Keratinocyte (primary cell): ENCODE measurements at regions not wholly inside any gene's neighbourhood (a gene's known extent, or its start where the extent isn't known, plus 50 kb on each side); places are given as distances from the start of the nearest gene placed in this dataset.

Experiments used
- DNase-seq: peaks from one replicate; pipeline ENCODE4 v3.0.0-alpha.2; 2011; ENCODE audit warnings: low read depth, missing footprints, low spot score
- FAIRE-seq: peaks from 2 replicates; lab custom pipeline; 2011; peaks lifted over from hg19 to GRCh38; lab: Jason Lieb, UNC
- H2AFZ ChIP-seq: 2 replicates; pipeline ENCODE4 v1.6.0; 2012; ENCODE audit warnings: low read length, control low read depth, inconsistent platforms; ENCODE audit not compliant: control insufficient read depth
- H3K27ac ChIP-seq: 2 replicates; pipeline ENCODE4 v1.5.1; 2011; ENCODE audit warnings: low read length; ENCODE audit not compliant: control insufficient read depth, insufficient read depth
- H3K27me3 ChIP-seq: 3 replicates; pipeline ENCODE4 v1.6.0; 2011; ENCODE audit warnings: low read length; ENCODE audit not compliant: control insufficient read depth, insufficient read depth; ENCODE audit errors: extremely low read depth
- H3K36me3 ChIP-seq, 2 experiments: 2 replicates in 1 of 2; 3 replicates in 1 of 2; pipeline ENCODE4 v1.5.1; 2011; ENCODE audit warnings: low read length in 2 of 2, mild to moderate bottlenecking in 1 of 2; ENCODE audit not compliant: control insufficient read depth in 2 of 2, insufficient read depth in 2 of 2; ENCODE audit errors: extremely low read depth in 1 of 2
- H3K4me1 ChIP-seq: 3 replicates; pipeline ENCODE4 v1.5.1; 2011; ENCODE audit warnings: low read length; ENCODE audit not compliant: control insufficient read depth, insufficient read depth; ENCODE audit errors: extremely low read depth
- H3K4me2 ChIP-seq: 3 replicates; pipeline ENCODE4 v1.6.0; 2011; ENCODE audit warnings: low read depth, low read length; ENCODE audit not compliant: control insufficient read depth, insufficient read depth; ENCODE audit errors: extremely low read depth
- H3K4me3 ChIP-seq, 3 experiments: fragments of 200-600 bp in 1 of 3; sonication (generic) in 1 of 3; 2 replicates in 2 of 3; 3 replicates in 1 of 3; pipeline ENCODE4 v1.5.1; 2011 to 2016; ENCODE audit warnings: low read length in 3 of 3, mild to moderate bottlenecking in 3 of 3, control low read depth in 2 of 3, inconsistent platforms in 1 of 3, low read depth in 1 of 3, mixed read lengths in 1 of 3, mixed run types in 1 of 3, moderate library complexity in 1 of 3; ENCODE audit not compliant: control insufficient read depth in 2 of 3, insufficient read depth in 2 of 3; ENCODE audit errors: extremely low read depth in 1 of 3
- H3K79me2 ChIP-seq: 2 replicates; pipeline ENCODE4 v1.6.0; 2012; ENCODE audit warnings: low read length; ENCODE audit not compliant: control insufficient read depth, insufficient read depth
- H3K9ac ChIP-seq: 3 replicates; pipeline ENCODE4 v1.6.0; 2011; ENCODE audit warnings: low read length; ENCODE audit not compliant: control insufficient read depth, insufficient read depth; ENCODE audit errors: extremely low read depth
- H3K9me1 ChIP-seq: 3 replicates; pipeline ENCODE4 v1.6.0; 2011; ENCODE audit warnings: low read length; ENCODE audit not compliant: control insufficient read depth, insufficient read depth; ENCODE audit errors: extremely low read depth
- H3K9me3 ChIP-seq: 2 replicates; pipeline ENCODE4 v1.5.1; 2012; ENCODE audit warnings: low read depth, low read length; ENCODE audit not compliant: control insufficient read depth
- H4K20me1 ChIP-seq: 3 replicates; pipeline ENCODE4 v1.6.0; 2011; ENCODE audit warnings: low read length; ENCODE audit not compliant: control insufficient read depth, insufficient read depth; ENCODE audit errors: extremely low read depth
- CTCF ChIP-seq, 3 experiments: IDR thresholded peaks in 1 of 3; conservative IDR thresholded peaks in 1 of 3; optimal IDR thresholded peaks in 1 of 3; 2 replicates in 2 of 3; 3 replicates in 1 of 3; pipeline versions ENCODE3 to v1.5.1; 2011; ENCODE audit warnings: low read length in 3 of 3, mild to moderate bottlenecking in 3 of 3, moderate library complexity in 2 of 3, control low read depth in 1 of 3, inconsistent platforms in 1 of 3; ENCODE audit not compliant: insufficient read depth in 2 of 3; ENCODE audit errors: extremely low read depth in 1 of 3
- EZH2 ChIP-seq: IDR thresholded peaks from one replicate; pipeline ENCODE4 v1.6.1; 2012; ENCODE audit warnings: inconsistent platforms, mild to moderate bottlenecking, low read length, moderate library complexity
- dilution Hi-C: fragments of 300-500 bp; cut with MboI; formaldehyde crosslinking; loops from one replicate; pipeline ENCODE4 v1.7.0; 2020; ENCODE audit warnings: low sequenced_read_pairs; ENCODE audit not compliant: extremely low pct_ligation_motif_present

GRCh38 chr3:177471733-177472480, 274.6 kb upstream of the TBL1XR1 start:
- no peak for DNase-seq
- dilution Hi-C loops = no loop called here
- FAIRE-seq = no peak
- peaks cover 9% of the 10 kb centered on the region for H3K4me1 ChIP-seq
- TF ChIP-seq EZH2 (no peak), CTCF (optimal IDR thresholded peaks at IDR 0.05 in 1 of 3, IDR thresholded peaks at IDR 0.05 in 1 of 3, conservative IDR thresholded peaks at IDR 0.05 in 1 of 3; ENCODE audit: extremely low read depth in 1 of 3, insufficient read depth in 2 of 3, low read length in 3 of 3) (no peak)
- no peaks in the 10 kb centered on the region for H3K9me3 ChIP-seq
- no peaks in the 10 kb centered on the region for H3K79me2 ChIP-seq
- no peak overlapping the region for H2AFZ ChIP-seq
- H3K27me3 ChIP-seq = no peaks in the 10 kb centered on the region
- H3K9ac ChIP-seq = no peak overlapping the region
- H3K36me3 ChIP-seq = no peaks in the 10 kb centered on the region
- H3K4me2 ChIP-seq = no peak overlapping the region
- no peaks in the 10 kb centered on the region for H3K9me1 ChIP-seq
- H4K20me1 ChIP-seq = no peaks in the 10 kb centered on the region
- H3K27ac ChIP-seq = no peak overlapping the region
- no peak overlapping the region for H3K4me3 ChIP-seq

DNA sequence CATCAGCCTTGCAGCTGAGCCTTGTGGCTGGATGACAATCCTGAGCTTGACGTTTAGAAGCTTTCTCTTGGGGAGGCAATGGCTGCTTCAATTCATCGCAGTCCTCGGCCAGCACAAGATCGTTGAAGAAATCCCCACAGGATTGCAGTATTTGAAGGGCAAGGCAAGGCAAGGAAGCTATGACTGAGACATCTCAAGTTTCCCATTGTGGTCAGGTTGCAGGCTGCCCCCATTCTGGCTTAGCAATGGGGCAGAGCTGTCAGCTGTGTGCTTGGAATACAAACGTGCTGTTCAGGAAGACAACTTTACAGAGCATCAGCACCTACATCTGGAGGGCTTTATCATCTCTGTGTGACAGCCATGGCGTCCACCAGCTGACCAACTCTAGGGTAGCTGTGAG, 275.9 kb upstream of the TBL1XR1 start:
- H4K20me1 ChIP-seq = no peaks in the 10 kb centered on the region
- DNase-seq = no peak
- H3K9ac ChIP-seq = no peak overlapping the region
- no peak overlapping the region for H2AFZ ChIP-seq
- H3K27me3 ChIP-seq = no peaks in the 10 kb centered on the region
- no peak overlapping the region for H3K4me3 ChIP-seq
- TF ChIP-seq CTCF (optimal IDR thresholded peaks at IDR 0.05 in 1 of 3, IDR thresholded peaks at IDR 0.05 in 1 of 3, conservative IDR thresholded peaks at IDR 0.05 in 1 of 3; ENCODE audit: extremely low read depth in 1 of 3, insufficient read depth in 2 of 3, low read length in 3 of 3) (no peak), EZH2 (no peak)
- no peaks in the 10 kb centered on the region for H3K9me3 ChIP-seq
- no peak overlapping the region for H3K27ac ChIP-seq
- no peaks in the 10 kb centered on the region for H3K9me1 ChIP-seq
- FAIRE-seq = no peak
- dilution Hi-C loops = no loop called here
- H3K4me2 ChIP-seq = no peak overlapping the region
- H3K79me2 ChIP-seq = no peaks in the 10 kb centered on the region
- H3K36me3 ChIP-seq = no peaks in the 10 kb centered on the region
- H3K4me1 ChIP-seq = peaks cover 19% of the 10 kb centered on the region
